Muscle layer of colon (tissue), 2 donors: ENCODE measurements at regions not wholly inside any gene's neighbourhood (a gene's known extent, or its start where the extent isn't known, plus 50 kb on each side); places are given as distances from the start of the nearest gene placed in this dataset.
"Not testable (repeated sequence)": the region's sequence is repeated elsewhere in the genome, so short reads cannot be mapped to it uniquely, and the experiment has no call there.

Experiments used
- H3K27ac ChIP-seq: one replicate; pipeline ENCODE4 v1.7.0; 2013; ENCODE audit warnings: low read depth, mild to moderate bottlenecking, low read length, moderate library complexity
- H3K27me3 ChIP-seq, 2 donors: one replicate each; pipeline ENCODE4 v1.7.0; 2013; ENCODE audit warnings: low read length in 2 of 2, mild to moderate bottlenecking in 2 of 2; ENCODE audit not compliant: insufficient read depth in 2 of 2, control insufficient read depth in 1 of 2
- H3K36me3 ChIP-seq: one replicate; pipeline ENCODE4 v1.7.0; 2013; ENCODE audit warnings: mild to moderate bottlenecking, low read length; ENCODE audit not compliant: insufficient read depth
- H3K4me1 ChIP-seq: one replicate; pipeline ENCODE4 v1.7.0; 2013; ENCODE audit warnings: mild to moderate bottlenecking, low read length; ENCODE audit not compliant: insufficient read depth
- H3K4me3 ChIP-seq, 2 donors: one replicate each; pipeline ENCODE4 v1.7.0; 2013; ENCODE audit warnings: low read length in 2 of 2, low read depth in 1 of 2, mild to moderate bottlenecking in 1 of 2, moderate library complexity in 1 of 2
- H3K9ac ChIP-seq: one replicate; pipeline ENCODE4 v1.7.0; 2013; ENCODE audit warnings: low read length
- H3K9me3 ChIP-seq: one replicate; pipeline ENCODE4 v1.7.0; 2013; ENCODE audit warnings: mild to moderate bottlenecking, low read length
- donor health status: abdominal sarcoma.
- donor health status: Adenocarcinoma of cecum.

DNA sequence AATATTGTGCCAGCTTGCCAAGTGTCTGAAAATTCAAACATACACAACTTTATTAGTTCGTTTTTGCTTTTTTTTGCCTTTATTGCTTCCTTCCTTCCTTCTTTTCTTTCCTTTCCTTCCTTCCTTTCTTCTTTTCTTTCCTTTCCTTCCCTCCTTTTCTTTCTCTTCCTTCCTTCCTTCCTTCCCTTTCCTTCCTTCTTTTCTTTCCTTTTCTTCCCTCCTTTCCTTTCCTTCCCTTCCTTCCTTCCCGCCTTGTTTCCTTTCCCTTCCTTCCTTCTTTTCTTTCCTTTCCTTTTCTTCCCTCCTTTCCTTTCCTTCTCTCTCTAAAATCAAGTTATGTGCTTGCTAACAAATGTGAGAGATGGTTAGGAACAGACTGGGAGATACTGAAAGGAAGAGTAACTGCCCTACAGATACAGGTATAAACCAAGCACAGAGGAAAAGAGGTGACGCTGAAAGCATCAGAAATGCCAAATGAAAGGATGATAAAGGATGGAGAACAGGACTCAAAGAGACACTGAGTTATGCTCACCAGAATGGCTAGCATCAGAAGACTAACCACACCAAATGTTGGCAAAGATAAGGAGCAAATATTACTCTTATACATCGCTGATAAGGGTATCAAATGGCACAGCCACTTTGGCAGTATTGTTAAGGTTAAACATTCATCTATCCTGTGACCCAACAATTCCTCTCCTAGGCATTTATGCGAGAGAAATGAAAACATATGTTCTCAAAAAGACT lies 151.6 kb downstream of the MREG start:
- Histone ChIP-seq H3K36me3 (no peaks in the 10 kb centered on the region), H3K4me3 (no peak overlapping the region), H3K4me1 (peaks cover 2% of the 10 kb centered on the region), H3K27me3 (no peaks in the 10 kb centered on the region), H3K9ac (no peak overlapping the region), H3K9me3 (no peaks in the 10 kb centered on the region), H3K27ac (no peak overlapping the region)

DNA sequence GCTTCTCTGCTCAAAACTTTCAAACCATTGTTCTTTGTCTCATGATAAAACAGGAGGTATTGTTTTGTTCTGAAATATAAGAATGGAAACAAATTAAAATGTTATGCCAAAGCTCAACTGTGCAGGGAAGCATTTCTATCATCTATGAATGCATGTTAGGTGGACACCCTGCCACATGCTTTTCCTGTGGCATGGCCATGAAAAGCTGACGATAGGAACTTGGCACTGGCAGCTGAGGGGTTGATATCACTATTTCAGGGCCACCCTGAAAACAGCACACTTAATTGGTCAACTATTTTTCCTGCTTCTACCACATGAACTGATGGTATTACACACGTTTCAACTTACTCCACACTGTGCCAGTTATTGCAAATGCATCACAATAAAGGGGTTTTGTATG lies 157.3 kb downstream of the MREG start:
- H3K4me3 ChIP-seq, result no peak overlapping the region
- no peak overlapping the region for H3K9ac ChIP-seq
- no peaks in the 10 kb centered on the region for H3K9me3 ChIP-seq
- H3K36me3 ChIP-seq, result no peaks in the 10 kb centered on the region
- no peak overlapping the region for H3K27ac ChIP-seq
- no peaks in the 10 kb centered on the region for H3K4me1 ChIP-seq
- H3K27me3 ChIP-seq, result no peaks in the 10 kb centered on the region

DNA sequence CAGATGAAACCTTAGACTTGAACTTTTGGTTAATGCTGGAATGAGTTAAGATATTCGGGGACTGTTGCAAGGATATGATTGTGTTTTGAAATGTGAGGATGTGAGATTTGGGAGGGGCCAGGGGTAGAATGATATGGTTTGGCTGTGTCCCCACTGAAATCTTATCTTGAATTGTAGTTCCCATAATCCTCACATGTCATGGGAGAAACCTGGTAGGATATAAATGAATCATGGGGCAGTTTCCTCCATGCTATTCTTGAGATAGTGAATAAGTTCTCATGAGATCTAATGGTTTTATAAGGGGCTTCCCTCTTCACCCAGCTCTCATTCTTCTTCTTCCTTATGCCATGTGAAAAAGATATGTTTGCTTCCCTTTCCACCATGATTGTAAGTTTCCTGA lies 158.0 kb downstream of the MREG start:
- not testable (repeated sequence) for H3K36me3 ChIP-seq, H3K9me3 ChIP-seq, H3K9ac ChIP-seq, H3K27me3 ChIP-seq, H3K4me1 ChIP-seq, H3K27ac ChIP-seq, H3K4me3 ChIP-seq

DNA sequence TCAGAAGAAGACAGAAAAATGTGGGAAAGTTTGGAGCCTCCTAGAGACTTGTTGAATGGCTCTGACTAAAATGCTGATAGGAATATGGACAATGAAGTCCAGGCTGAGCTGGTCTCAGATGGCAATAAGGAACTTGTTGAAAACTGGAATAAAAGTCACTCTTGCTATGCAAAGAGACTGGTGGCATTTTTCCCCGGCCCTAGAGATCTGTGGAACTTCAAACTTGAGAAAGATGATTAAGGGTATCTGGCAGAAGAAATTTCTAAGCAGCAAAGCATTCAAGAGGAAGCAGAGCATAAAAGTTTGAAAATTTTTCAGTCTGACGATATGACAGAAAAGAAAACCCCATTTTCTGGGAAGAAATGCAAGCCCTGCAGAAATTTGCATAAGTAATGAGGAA lies 159.3 kb downstream of the MREG start:
- Histone ChIP-seq H3K4me3 (no peak overlapping the region), H3K27me3 (no peaks in the 10 kb centered on the region), H3K36me3 (no peaks in the 10 kb centered on the region), H3K27ac (no peak overlapping the region), H3K9ac (no peak overlapping the region), H3K9me3 (no peaks in the 10 kb centered on the region), H3K4me1 (no peaks in the 10 kb centered on the region)

DNA sequence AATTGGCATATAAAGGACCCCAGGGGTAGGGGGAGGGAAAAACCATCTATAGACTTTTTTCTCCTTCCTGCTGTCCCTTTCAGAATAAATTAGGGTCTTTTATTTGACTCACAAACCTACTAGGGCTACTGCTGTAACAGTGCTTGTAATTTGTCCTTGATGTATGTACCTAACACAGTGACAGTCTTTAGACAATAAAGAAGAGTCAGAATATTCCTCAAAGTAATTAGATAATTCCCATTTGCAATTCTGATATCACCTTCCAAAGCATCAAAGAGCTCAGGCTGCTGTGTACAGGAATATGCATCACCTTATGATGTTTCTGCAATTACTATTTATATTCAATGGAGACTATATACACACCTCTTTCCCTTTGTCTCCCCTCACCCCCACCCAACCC lies 161.7 kb downstream of the MREG start:
- Histone ChIP-seq H3K36me3 (no peaks in the 10 kb centered on the region), H3K27ac (no peak overlapping the region), H3K27me3 (no peaks in the 10 kb centered on the region), H3K9ac (no peak overlapping the region), H3K4me1 (no peaks in the 10 kb centered on the region), H3K4me3 (no peak overlapping the region), H3K9me3 (no peaks in the 10 kb centered on the region)

DNA sequence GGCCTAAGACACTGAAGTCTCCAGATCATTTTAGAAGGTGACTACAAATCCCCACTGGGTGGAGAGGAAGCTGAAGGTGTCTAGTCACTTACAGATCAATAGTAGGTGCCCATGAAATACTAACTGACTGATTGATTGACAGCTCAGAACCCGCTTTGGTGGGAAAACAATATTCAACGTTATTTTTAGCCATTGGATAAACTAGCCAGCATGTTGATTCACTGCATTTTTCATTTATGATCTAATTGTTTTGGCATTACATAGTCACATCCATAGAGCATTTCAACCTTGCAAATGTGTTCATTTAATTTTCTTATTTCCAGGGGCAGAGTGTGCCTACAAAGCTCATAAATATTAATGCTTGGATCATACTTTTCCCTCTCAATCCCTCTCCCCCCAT lies 162.3 kb downstream of the MREG start:
- Histone ChIP-seq H3K36me3 (no peaks in the 10 kb centered on the region), H3K27me3 (no peaks in the 10 kb centered on the region), H3K4me3 (no peak overlapping the region), H3K9ac (no peak overlapping the region), H3K27ac (no peak overlapping the region), H3K4me1 (no peaks in the 10 kb centered on the region), H3K9me3 (no peaks in the 10 kb centered on the region)

DNA sequence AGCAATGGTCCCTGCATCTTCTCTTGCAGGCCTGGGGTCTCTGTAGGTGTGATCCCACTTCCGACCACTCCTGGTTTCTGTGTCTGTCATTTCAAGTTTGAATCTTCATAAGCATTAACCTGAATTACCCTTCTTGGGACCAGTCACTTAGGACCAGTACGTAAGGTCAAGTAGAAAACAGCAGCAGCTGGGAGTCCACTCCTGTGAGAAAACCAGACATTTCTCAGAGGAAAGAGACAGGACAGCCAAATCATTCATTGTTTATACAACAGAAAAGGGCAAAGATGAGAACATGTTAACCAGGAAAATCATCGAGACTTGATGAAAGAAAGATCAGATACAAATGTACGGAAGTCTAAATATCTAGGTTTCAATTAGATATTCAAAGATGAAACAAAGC lies 163.0 kb downstream of the MREG start:
- H3K27me3 ChIP-seq, result no peaks in the 10 kb centered on the region
- H3K9me3 ChIP-seq, result no peaks in the 10 kb centered on the region
- H3K4me3 ChIP-seq, result no peak overlapping the region
- H3K27ac ChIP-seq, result no peak overlapping the region
- no peaks in the 10 kb centered on the region for H3K4me1 ChIP-seq
- no peak overlapping the region for H3K9ac ChIP-seq
- no peaks in the 10 kb centered on the region for H3K36me3 ChIP-seq

DNA sequence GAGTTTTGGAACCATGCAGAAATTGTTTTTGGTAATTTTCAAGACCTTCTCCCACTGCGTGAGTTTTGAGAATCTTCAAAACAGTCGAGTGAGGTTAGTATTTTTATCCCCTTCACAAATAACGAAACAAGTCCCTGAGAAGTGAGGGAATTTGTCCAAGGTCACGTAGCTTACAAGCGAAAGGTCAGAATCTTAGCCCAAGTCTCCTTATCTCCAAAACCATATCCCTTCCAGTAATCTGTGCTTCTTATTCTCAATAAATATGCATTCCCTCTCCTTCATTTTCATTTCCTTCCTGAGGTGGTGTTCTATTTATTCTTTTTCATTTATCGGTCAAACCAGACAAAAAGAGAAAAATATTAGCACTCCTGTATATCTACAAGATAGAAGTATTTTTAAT lies 163.6 kb downstream of the MREG start:
- Histone ChIP-seq H3K27me3 (no peaks in the 10 kb centered on the region), H3K9me3 (no peaks in the 10 kb centered on the region), H3K4me1 (no peaks in the 10 kb centered on the region), H3K36me3 (no peaks in the 10 kb centered on the region), H3K4me3 (no peak overlapping the region), H3K27ac (no peak overlapping the region), H3K9ac (no peak overlapping the region)

DNA sequence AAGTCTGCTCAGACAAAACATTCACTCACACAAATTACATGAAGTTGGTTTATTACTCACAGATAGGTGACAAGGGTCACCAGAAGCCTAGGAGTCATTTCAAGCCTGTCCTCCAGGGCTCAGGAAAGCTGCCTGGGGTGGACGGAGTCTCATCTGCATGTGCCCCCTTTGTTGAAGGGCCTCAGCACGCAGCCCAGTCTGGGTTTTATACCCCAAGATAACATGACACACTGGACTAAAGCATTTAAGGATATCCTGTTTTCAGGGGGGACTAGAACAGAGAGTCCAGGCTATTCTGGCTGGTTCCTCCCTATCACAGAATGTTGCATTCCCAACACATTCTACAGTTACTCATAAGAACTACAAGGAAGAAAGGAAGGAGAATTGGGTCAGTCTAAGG lies 164.7 kb downstream of the MREG start:
- H3K9me3 ChIP-seq, result no peaks in the 10 kb centered on the region
- no peak overlapping the region for H3K9ac ChIP-seq
- no peaks in the 10 kb centered on the region for H3K4me1 ChIP-seq
- H3K4me3 ChIP-seq, result no peak overlapping the region
- no peaks in the 10 kb centered on the region for H3K36me3 ChIP-seq
- H3K27me3 ChIP-seq, result no peaks in the 10 kb centered on the region
- no peak overlapping the region for H3K27ac ChIP-seq

DNA sequence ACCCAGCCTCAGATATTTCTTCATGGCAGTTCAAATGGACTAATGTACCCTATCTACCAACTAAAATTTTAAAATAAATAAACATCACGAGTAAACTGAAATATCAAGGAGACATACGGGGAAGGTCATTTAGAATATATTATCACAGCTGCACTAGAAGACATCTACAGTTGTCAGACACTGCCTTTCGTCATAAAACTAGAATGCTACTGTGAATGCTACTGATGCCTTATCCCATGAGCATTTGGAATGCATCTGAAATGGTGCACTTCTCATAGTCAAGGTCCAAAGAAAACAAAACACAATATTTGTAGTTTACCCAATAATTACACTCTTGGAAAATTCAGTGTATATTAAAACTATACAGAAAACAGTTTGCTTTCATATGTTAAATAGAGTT lies 165.2 kb downstream of the MREG start:
- no peak overlapping the region for H3K27ac ChIP-seq
- no peaks in the 10 kb centered on the region for H3K4me1 ChIP-seq

DNA sequence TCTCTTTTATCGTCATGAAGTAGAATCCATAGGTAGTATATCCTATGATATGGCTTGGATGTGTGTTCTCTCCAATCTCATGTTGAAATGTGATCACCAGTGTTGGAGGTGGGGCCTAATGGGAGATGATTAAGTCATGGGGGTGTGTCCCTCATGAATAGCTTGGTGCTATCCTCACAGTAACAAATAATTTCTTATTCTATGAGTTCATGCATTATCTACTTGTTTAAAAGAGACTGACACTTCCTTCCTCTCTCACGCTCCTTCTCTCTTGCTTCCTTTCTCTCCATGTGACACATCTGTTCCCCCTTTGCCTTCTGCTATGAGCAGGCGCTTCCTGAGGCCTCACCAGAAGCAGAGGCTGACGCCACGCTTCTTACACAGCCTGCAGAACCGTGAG lies 165.6 kb downstream of the MREG start:
- Histone ChIP-seq H3K27ac (no peak overlapping the region), H3K4me3 (no peak overlapping the region), H3K27me3 (no peaks in the 10 kb centered on the region)

More for the DNA sequence above, 165.2 kb downstream of the MREG start:
- Histone ChIP-seq H3K36me3 (no peaks in the 10 kb centered on the region), H3K9me3 (no peaks in the 10 kb centered on the region), H3K27me3 (no peaks in the 10 kb centered on the region), H3K4me3 (no peak overlapping the region), H3K9ac (no peak overlapping the region)

DNA sequence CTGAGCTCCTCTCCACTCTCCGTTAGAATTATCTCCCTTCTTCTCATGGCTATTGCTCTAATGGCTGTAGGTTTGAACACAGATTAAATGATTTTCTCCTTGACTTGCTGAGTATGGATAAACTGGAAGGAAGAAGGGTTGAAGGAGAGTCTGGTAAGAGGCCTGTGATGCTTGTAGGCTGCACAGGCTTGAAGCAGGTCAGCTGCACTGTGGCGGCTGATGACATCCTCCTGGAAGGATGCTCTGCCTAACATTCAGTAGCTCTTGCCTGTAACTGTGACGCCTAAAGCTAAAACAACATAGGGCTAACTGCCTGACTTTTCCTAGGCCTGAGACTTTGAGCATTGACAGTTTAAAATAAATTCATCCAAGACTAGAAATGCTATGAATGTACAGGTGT lies 166.3 kb downstream of the MREG start:
- H3K27me3 ChIP-seq, result no peaks in the 10 kb centered on the region

More for the DNA sequence above, 165.6 kb downstream of the MREG start:
- Histone ChIP-seq H3K36me3 (no peaks in the 10 kb centered on the region), H3K9ac (no peak overlapping the region), H3K9me3 (no peaks in the 10 kb centered on the region), H3K4me1 (no peaks in the 10 kb centered on the region)

More for the DNA sequence above, 166.3 kb downstream of the MREG start:
- Histone ChIP-seq H3K9me3 (no peaks in the 10 kb centered on the region), H3K4me3 (no peak overlapping the region), H3K36me3 (no peaks in the 10 kb centered on the region), H3K4me1 (no peaks in the 10 kb centered on the region), H3K27ac (no peak overlapping the region), H3K9ac (no peak overlapping the region)
